Transverse colon (tissue), 4 donors: ENCODE measurements at regions not wholly inside any gene's neighbourhood (a gene's known extent, or its start where the extent isn't known, plus 50 kb on each side); places are given as distances from the start of the nearest gene placed in this dataset.

Experiments used
- CTCF ChIP-seq, 5 experiments: fragments of 200-600 bp in 3 of 5; fragments of 450-650 bp in 2 of 5; sonication (generic) in 3 of 5; IDR thresholded peaks; 1 replicate in 2 of 5; 2 replicates in 3 of 5; pipeline ENCODE4 v1.5.1; 2016 to 2017; ENCODE audit warnings: antibody characterized with exemption in 5 of 5, inconsistent platforms in 3 of 5, mild to moderate bottlenecking in 2 of 5, moderate library complexity in 1 of 5
- EP300 ChIP-seq: sonication (generic); formaldehyde crosslinking; IDR thresholded peaks from one replicate; pipeline ENCODE4 v1.6.1; 2017; ENCODE audit warnings: antibody characterized with exemption, low read depth
- POLR2A ChIP-seq: fragments of 450-650 bp; IDR thresholded peaks from one replicate; pipeline ENCODE4 v1.6.1; 2016; ENCODE audit warnings: antibody characterized with exemption, mild to moderate bottlenecking, moderate library complexity
- POLR2AphosphoS5 ChIP-seq, 3 donors: sonication (generic); formaldehyde crosslinking; IDR thresholded peaks; one replicate each; pipeline ENCODE4 v1.6.1; 2016; ENCODE audit warnings: antibody characterized with exemption in 3 of 3

- TF ChIP-seq CTCF (IDR thresholded peaks at IDR 0.05) (no peak), POLR2AphosphoS5 (IDR thresholded peaks at IDR 0.05) (no peak), POLR2A (no peak), EP300 (no peak)
These were observed 64.4 kb upstream of the PRICKLE2 start for GRCh38 chr3:64289622-64290021.
